Smooth muscle cell (in vitro differentiated cells): ENCODE measurements at regions not wholly inside any gene's neighbourhood (a gene's known extent, or its start where the extent isn't known, plus 50 kb on each side); places are given as distances from the start of the nearest gene placed in this dataset.
A peak's percentile ranks its signal among the peaks of the same experiment; 100 is the strongest.

Experiments
- DNase-seq: peaks from one replicate; lab custom pipeline; 2025; ENCODE audit not compliant: unreplicated experiment; lab: John Stamatoyannopoulos, UW
- H2AFZ ChIP-seq: fragments of 200-600 bp; sonication (generic); 2 replicates; pipeline ENCODE4 v1.6.0; 2016; ENCODE audit warnings: antibody characterized with exemption, low read depth, mild to moderate bottlenecking
- H3F3A ChIP-seq: fragments of 200-600 bp; sonication (generic); 2 replicates; pipeline ENCODE4 v1.6.0; 2017; ENCODE audit warnings: antibody characterized with exemption, low read depth
- H3K27ac ChIP-seq: fragments of 200-600 bp; sonication (generic); 2 replicates; pipeline ENCODE4 v1.5.1; 2016; ENCODE audit warnings: low read depth, mild to moderate bottlenecking
- H3K27me3 ChIP-seq: fragments of 200-600 bp; sonication (generic); 2 replicates; pipeline ENCODE4 v1.6.1; 2016; ENCODE audit warnings: low read depth, mild to moderate bottlenecking
- H3K36me3 ChIP-seq: fragments of 200-600 bp; sonication (generic); 2 replicates; pipeline ENCODE4 v1.5.1; 2016; ENCODE audit warnings: low read depth
- H3K4me1 ChIP-seq: fragments of 200-600 bp; sonication (generic); 2 replicates; pipeline ENCODE4 v1.5.1; 2016; ENCODE audit warnings: low read depth
- H3K4me2 ChIP-seq: fragments of 200-600 bp; sonication (generic); 2 replicates; pipeline ENCODE4 v1.6.0; 2016; ENCODE audit warnings: mild to moderate bottlenecking
- H3K4me3 ChIP-seq: fragments of 200-600 bp; sonication (generic); 2 replicates; pipeline ENCODE4 v1.5.1; 2016; ENCODE audit warnings: mild to moderate bottlenecking
- H3K79me2 ChIP-seq: fragments of 200-600 bp; sonication (generic); 2 replicates; pipeline ENCODE4 v1.6.0; 2016; ENCODE audit warnings: low read depth, mild to moderate bottlenecking
- H3K9ac ChIP-seq: fragments of 200-600 bp; sonication (generic); 2 replicates; pipeline ENCODE4 v1.6.0; 2016; ENCODE audit warnings: low read depth
- H3K9me3 ChIP-seq: fragments of 200-600 bp; sonication (generic); replicated peaks from 2 replicates; pipeline ENCODE4 v1.5.1; 2016; ENCODE audit warnings: low read depth
- H4K20me1 ChIP-seq: fragments of 200-600 bp; sonication (generic); 2 replicates; pipeline ENCODE4 v1.6.0; 2016; ENCODE audit warnings: low read depth
- WGBS: methylation state at CpG from one replicate; pipeline ENCODE4 v1.1.7; 2016; ENCODE audit warnings: low lambda C conversion rate; 5-methylcytosine and 5-hydroxymethylcytosine counted together
- TF ChIP-seq, protein P1 (sequence below): fragments of 200-600 bp; sonication (generic); IDR thresholded peaks from 2 replicates; pipeline ENCODE4 v1.5.1; 2017; ENCODE audit warnings: borderline replicate concordance, mild to moderate bottlenecking, antibody characterized with exemption; ENCODE audit not compliant: insufficient read depth, poor library complexity, severe bottlenecking

GRCh38 chr2:223469270-223470046 is 132.7 kb downstream of the SCG2 start:
- H3K4me1 ChIP-seq: peaks cover 4% of the 10 kb centered on the region
- H3K79me2 ChIP-seq: no peaks in the 10 kb centered on the region
- DNase-seq: peak; percentile 16
- peak overlapping the region; percentile 98 for H3K27ac ChIP-seq
- no peak overlapping the region for H2AFZ ChIP-seq
- no peaks in the 10 kb centered on the region for H3K27me3 ChIP-seq
- H4K20me1 ChIP-seq: no peaks in the 10 kb centered on the region
- H3F3A ChIP-seq: peaks cover 3% of the 10 kb centered on the region
- H3K4me3 ChIP-seq: no peak overlapping the region
- H3K36me3 ChIP-seq: no peaks in the 10 kb centered on the region
- H3K9me3 ChIP-seq: no peaks in the 10 kb centered on the region
- TF ChIP-seq, protein P1, sequence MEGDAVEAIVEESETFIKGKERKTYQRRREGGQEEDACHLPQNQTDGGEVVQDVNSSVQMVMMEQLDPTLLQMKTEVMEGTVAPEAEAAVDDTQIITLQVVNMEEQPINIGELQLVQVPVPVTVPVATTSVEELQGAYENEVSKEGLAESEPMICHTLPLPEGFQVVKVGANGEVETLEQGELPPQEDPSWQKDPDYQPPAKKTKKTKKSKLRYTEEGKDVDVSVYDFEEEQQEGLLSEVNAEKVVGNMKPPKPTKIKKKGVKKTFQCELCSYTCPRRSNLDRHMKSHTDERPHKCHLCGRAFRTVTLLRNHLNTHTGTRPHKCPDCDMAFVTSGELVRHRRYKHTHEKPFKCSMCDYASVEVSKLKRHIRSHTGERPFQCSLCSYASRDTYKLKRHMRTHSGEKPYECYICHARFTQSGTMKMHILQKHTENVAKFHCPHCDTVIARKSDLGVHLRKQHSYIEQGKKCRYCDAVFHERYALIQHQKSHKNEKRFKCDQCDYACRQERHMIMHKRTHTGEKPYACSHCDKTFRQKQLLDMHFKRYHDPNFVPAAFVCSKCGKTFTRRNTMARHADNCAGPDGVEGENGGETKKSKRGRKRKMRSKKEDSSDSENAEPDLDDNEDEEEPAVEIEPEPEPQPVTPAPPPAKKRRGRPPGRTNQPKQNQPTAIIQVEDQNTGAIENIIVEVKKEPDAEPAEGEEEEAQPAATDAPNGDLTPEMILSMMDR: no peak
- H3K9ac ChIP-seq: peak overlapping the region; percentile 89
- peak overlapping the region; percentile 42 for H3K4me2 ChIP-seq
- WGBS: 33% methylated on average over 6 of the region's 6 CpGs

DNA sequence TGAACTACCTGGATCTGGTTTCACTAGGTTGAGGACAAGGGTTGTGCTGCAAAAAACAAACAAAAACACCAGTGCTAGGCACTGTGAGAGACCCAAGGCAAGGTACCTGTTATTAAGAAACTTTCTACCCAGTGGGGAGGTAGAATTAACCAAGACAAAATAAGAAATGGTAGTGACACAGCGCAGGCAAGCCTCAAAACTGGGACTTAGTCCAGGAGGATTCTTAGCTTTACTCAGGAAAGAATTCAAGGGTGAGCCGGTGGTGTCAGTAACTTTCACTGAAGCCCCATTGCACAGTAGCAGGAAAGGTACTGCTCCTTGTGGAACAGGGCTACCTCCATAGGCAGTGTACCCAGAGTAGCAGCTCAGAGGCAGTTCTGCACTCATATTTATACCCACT is 131.6 kb downstream of the SCG2 start:
- no peak overlapping the region for H2AFZ ChIP-seq
- DNase-seq: no peak
- TF ChIP-seq, protein P1: no peak

GRCh38 chr2:223472771-223473170 is 129.4 kb downstream of the SCG2 start:
- 93% methylated on average over 4 of the region's 4 CpGs for WGBS
- no peaks in the 10 kb centered on the region for H3K36me3 ChIP-seq

More for the DNA sequence above, 131.6 kb downstream of the SCG2 start:
- Histone ChIP-seq H3F3A (peaks cover 3% of the 10 kb centered on the region), H3K9ac (peak overlapping the region; percentile 89), H3K4me2 (peak overlapping the region; percentile 42), H3K79me2 (no peaks in the 10 kb centered on the region), H3K4me3 (no peak overlapping the region), H4K20me1 (no peaks in the 10 kb centered on the region), H3K4me1 (peaks cover 4% of the 10 kb centered on the region), H3K27ac (peak overlapping the region; percentile 98), H3K9me3 (no peaks in the 10 kb centered on the region), H3K27me3 (no peaks in the 10 kb centered on the region), H3K36me3 (no peaks in the 10 kb centered on the region)
- WGBS: 41% methylated on average over 2 of the region's 2 CpGs

More at GRCh38 chr2:223472771-223473170, 129.4 kb downstream of the SCG2 start:
- H3K27ac ChIP-seq: no peak overlapping the region
- no peak overlapping the region for H2AFZ ChIP-seq
- H3K4me3 ChIP-seq: no peak overlapping the region
- peaks cover 4% of the 10 kb centered on the region for H3K4me1 ChIP-seq
- H3F3A ChIP-seq: peaks cover 3% of the 10 kb centered on the region
- no peaks in the 10 kb centered on the region for H3K27me3 ChIP-seq
- DNase-seq: no peak
- H3K9ac ChIP-seq: no peak overlapping the region
- no peaks in the 10 kb centered on the region for H3K9me3 ChIP-seq
- TF ChIP-seq, protein P1: no peak
- no peaks in the 10 kb centered on the region for H4K20me1 ChIP-seq
- H3K79me2 ChIP-seq: no peaks in the 10 kb centered on the region
- H3K4me2 ChIP-seq: no peak overlapping the region
